GM19438 (cell line): ENCODE measurements at regions not wholly inside any gene's neighbourhood (a gene's known extent, or its start where the extent isn't known, plus 50 kb on each side); places are given as distances from the start of the nearest gene placed in this dataset.
"Not testable (repeated sequence)": the region's sequence is repeated elsewhere in the genome, so short reads cannot be mapped to it uniquely, and the experiment has no call there.

Source experiments
- ATAC-seq: cut with Tn5 transposase; IDR thresholded peaks from one replicate; pipeline ENCODE4 v1.9.1; 2021; ENCODE audit warnings: low read depth; ENCODE audit not compliant: unreplicated experiment

GRCh38 chr15:96151749-96152148 is 178.8 kb upstream of the NR2F2 start:
- ATAC-seq, result not testable (repeated sequence)

- no peak for ATAC-seq
Observed at GRCh38 chr15:96153929-96154328, 176.6 kb upstream of the NR2F2 start.

GRCh38 chr15:96158938-96159337 is 171.6 kb upstream of the NR2F2 start:
- ATAC-seq, result no peak

DNA sequence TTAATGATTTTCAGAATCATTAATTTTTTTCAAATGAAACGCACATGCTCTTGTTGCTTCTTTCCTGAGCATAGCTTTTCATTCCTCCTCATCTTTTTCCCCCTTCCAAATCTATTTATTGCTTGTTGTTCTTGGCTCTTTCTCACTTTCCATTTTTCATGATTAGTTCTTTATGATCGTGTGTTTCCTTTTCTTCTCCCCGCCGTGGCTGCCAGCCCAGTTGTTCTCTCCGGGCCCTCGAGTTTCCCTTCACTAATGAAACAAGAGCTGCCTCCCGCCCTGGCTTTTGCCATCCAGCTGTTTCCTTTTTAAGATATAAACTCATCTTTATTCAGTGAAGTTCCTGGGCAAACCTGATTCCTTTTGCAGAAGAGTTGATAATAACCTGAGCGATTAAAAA is 170.2 kb upstream of the NR2F2 start:
- no peak for ATAC-seq

GRCh38 chr15:96160800-96161199 is 169.7 kb upstream of the NR2F2 start:
- ATAC-seq, result no peak

DNA sequence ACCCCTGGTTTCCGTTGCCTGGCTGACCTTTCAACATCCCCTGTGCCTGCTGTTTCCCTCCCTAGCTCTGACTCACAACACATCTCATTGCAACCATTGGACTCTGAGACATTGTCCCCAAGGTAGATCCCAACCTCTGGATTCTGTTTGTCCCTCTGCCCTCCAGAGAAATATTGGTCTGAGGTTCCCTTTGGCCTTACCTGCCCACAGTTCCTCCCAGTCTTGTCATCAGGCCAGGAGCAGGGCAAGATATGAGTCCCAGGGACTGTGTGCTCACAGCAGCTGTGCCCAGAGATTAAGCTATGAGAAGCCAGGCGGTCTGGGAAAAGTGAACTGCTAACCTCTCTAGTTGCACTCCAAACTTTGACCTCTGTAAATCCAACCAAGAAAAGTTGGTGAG is 168.2 kb upstream of the NR2F2 start:
- no peak for ATAC-seq

- ATAC-seq, result no peak
Observed at GRCh38 chr15:96165081-96165480, 165.4 kb upstream of the NR2F2 start.

DNA sequence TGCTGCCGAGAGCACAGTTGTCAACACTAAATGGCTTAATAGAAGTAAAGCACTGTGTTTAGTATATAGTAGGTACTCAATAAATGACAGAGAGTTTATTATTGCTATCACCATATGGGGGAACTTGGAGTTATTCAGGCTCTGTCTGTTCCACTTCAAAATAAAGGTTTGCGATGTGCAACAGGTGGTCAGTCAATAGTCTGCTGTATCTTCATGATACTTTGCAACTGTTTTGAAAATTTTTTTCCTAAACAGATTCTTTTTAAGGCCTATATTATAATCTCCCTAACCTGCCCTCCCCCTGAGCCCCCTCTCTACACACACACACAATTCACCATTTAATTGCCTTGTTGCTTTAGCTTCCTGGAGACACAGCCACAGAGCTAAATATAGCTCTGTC is 164.7 kb upstream of the NR2F2 start:
- no peak for ATAC-seq

- ATAC-seq, result no peak
Observed at GRCh38 chr15:96166223-96167200, 164.0 kb upstream of the NR2F2 start.

- not testable (repeated sequence) for ATAC-seq
Observed at GRCh38 chr15:96170616-96170978, 159.9 kb upstream of the NR2F2 start.

DNA sequence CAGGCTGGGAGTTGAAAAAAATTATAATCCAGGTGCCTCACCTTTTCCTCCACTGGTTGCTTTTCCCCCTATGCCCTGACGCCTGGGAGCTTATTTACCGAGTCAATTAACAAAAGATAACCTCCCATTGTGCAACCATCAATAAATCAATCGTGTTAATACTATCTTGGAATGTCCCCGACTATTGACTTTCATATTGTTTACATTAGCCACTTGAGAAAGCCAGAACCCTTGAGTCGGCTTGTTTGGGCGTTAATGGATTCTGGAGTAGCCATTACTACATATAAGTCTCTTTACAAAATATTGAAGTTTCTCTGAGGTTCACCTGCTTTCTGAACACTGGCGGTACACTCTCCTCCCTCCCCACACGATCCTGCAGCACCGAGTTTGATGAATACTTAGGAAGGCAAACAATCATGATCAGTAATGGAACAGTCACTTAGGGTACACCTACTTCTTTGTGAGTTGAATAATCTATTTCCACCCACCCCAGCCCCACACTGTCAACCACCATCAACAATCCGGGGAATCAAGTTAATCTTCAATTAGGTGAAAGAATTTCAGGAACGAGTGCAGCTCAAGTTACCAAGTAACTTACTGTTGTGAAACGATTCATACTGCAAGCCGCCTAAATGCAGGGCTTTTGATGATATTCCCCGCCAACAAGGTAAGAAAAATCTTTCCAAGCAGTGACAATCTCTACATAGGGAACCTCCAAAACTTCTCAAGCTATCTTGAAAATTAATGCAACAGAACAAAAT is 159.3 kb upstream of the NR2F2 start:
- ATAC-seq, result no peak

DNA sequence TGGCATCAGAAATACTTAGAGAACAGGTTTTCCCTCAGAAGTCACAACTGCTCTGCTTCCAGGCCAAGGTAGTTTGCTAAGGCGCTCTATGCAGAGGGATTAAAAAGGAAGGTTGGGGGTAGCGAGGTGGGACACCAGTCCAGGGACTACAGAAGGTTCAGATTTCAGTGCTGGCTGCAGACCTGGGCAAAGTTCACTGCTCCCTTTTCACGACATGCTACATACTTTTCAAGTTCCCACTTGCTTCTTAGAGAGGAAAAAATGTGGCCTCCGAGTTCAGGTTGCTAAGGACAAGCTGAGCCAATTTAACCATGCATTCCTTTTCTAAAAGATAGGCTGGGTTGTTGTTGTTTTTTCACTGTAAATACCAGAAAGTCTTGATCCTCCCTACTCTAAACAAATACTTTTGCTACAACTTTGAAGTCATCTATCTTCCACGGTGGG is 158.6 kb upstream of the NR2F2 start:
- no peak for ATAC-seq

- ATAC-seq, result no peak
Observed at GRCh38 chr15:96172417-96172816, 158.1 kb upstream of the NR2F2 start.

GRCh38 chr15:96176831-96177230 is 153.7 kb upstream of the NR2F2 start:
- no peak for ATAC-seq

DNA sequence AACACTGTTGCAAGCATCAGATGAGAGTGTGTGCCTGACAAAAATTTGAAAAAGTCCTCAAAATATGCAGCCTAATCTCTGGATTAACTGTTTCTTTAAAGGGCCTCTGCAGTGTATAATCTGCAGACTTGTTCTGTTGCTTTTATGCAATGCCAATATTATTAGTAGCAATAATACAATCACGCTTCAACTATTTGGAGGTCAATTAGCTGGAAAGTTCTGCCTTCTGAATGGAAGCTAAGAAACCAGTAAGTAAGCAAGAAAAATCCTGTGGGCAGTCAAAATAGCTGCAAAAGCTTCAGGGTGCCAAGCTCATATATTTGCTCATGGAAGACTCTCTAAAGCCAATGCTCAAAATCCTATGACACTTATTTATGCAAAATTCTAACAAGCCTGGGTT is 153.2 kb upstream of the NR2F2 start:
- no peak for ATAC-seq

DNA sequence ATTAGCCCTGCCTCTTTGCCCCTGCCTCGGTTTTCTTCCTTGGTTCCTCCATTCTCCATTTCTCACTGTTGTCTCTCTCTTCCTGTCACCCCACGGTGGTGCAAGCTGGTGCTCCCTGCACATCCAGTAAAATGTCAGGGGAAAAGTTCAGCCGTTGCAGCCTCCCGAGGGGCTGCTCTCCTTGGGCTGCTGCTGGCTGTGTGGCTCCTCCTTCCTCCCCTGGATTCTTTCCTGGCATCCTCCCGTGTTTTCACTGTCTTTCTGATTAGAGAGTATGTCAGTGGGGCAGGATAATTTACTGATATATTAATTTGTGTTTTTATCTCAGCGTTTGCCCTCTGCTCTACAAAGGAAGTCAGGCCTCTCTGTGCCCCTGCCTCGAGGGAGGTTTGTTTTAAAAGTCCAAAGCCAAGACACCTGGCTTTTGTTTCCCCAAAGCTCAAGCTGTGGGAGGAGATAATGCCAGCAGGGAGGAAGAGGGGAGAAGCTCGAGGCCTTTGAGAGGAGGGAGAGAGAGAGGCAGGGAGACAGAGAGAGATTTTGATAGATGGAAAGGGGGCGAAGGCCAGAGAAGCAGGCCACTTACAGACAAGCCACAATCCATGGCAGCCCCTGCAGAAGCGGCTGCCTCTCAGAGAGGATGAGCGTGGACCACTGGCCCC is 150.3 kb upstream of the NR2F2 start:
- ATAC-seq, result no peak

GRCh38 chr15:96181217-96181616 is 149.3 kb upstream of the NR2F2 start:
- no peak for ATAC-seq

DNA sequence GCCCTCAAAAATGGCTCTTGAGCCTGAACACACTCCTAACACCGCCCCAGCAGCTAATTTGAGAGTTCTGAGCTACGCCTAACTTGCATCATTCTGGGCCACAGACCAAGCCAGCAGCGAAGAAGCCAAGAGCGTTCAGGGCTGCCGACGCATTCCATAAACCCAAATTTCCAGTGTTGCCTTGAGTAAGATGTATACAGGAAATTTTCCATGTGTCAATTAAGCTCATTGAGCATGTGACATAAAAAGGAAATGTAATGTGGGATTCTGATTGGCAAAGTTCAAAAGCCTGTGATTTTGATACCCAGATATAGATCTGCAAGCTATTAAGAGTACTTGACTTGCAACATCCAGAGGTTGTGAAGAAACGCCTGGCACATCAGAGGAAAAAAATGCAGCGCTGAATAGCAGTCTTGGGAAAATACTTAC is 148.6 kb upstream of the NR2F2 start:
- no peak for ATAC-seq

DNA sequence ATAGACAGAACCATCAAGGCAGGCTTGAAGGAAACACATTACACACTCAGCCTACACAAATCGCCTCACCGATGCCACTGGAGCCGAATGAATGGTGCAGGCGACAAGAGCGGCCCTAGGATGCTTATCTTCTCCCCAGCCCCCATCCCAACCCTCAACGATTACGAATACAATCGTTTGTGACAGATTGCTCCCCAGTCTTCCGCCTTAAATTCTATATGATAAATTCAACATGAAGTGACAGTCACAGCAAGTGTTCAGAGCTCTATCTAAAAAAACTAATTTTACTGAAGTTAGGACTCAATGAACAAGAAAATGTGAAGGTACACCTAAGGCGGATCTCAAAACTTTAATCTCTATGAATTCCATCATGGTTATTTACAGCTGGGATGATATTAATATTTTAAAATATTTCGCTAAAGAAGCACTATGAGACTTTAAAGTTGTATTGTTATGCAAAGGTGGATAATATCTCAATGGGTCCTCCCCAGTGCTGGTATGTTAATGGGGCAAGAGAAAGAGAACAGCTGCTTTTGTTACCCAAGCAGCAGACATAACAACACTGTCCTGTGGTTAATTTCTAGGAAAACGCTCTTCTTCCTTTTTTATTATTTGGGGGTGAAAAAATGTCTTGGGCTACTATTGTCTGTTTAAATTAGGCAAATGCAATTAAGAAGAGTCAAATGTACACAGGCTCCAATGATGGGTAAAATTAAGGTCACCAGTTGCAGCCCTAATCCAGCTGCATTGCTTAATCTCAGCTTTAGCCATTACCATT is 147.6 kb upstream of the NR2F2 start:
- no peak for ATAC-seq

- ATAC-seq, result no peak
Observed at GRCh38 chr15:96183514-96183850, 147.0 kb upstream of the NR2F2 start.
